Ovary (tissue), 7 donors: ENCODE measurements at regions not wholly inside any gene's neighbourhood (a gene's known extent, or its start where the extent isn't known, plus 50 kb on each side); places are given as distances from the start of the nearest gene placed in this dataset.

Experiments used
- DNase-seq, 5 donors: peaks; one replicate each; pipeline ENCODE4 v3.0.0-alpha.2; 2019 to 2020
- H3K27ac ChIP-seq, 2 donors: fragments of 200-600 bp; one replicate each; pipeline versions ENCODE4 v1.5.1 to v1.8.0; 2019 to 2022
- H3K27me3 ChIP-seq: fragments of 200-600 bp; one replicate; pipeline ENCODE4 v1.8.0; 2022
- H3K36me3 ChIP-seq: fragments of 200-600 bp; sonication (generic); one replicate; pipeline ENCODE4 v1.5.1; 2019
- H3K4me1 ChIP-seq: one replicate; pipeline ENCODE4 v1.8.1; 2013; ENCODE audit warnings: mild to moderate bottlenecking, moderate library complexity; ENCODE audit not compliant: insufficient read depth
- H3K4me3 ChIP-seq: fragments of 200-600 bp; sonication (generic); one replicate; pipeline ENCODE4 v1.5.1; 2017
- H3K9me3 ChIP-seq, 2 donors: fragments of 200-600 bp in 1 of 2; sonication (generic) in 1 of 2; one replicate each; pipeline versions ENCODE4 v1.5.1 to v1.8.1; 2013 to 2019; ENCODE audit warnings: mild to moderate bottlenecking in 1 of 2, moderate library complexity in 1 of 2
- EP300 ChIP-seq: sonication (generic); formaldehyde crosslinking; IDR thresholded peaks from one replicate; pipeline ENCODE4 v1.6.1; 2017; ENCODE audit warnings: antibody characterized with exemption
- POLR2A ChIP-seq: fragments of 450-650 bp; IDR thresholded peaks from one replicate; pipeline ENCODE4 v1.6.1; 2017; ENCODE audit warnings: antibody characterized with exemption, mild to moderate bottlenecking, moderate library complexity
- WGBS, 3 donors: extraction: QIAGEN DNeasy Blood & Tissue Kit in 1 of 3; methylation state at CpG; one replicate each; pipeline versions ENCODE4 v1.1.5 to v1.1.7; 2013 to 2017; 5-methylcytosine and 5-hydroxymethylcytosine counted together
- intact Hi-C, 4 donors: fragments of 100-400 bp; cut with DNase I; formaldehyde crosslinking; loops; one replicate each; pipeline versions ENCODE4 v1.11.0 to v1.15.1; 2022 to 2023
- TF ChIP-seq, protein P1 (sequence below), 3 donors: fragments of 450-650 bp in 2 of 3; fragments of 200-600 bp in 1 of 3; IDR thresholded peaks; one replicate each; pipeline versions ENCODE4 v1.5.1 to v1.8.0; 2016 to 2022; ENCODE audit warnings: antibody characterized with exemption in 3 of 3, mild to moderate bottlenecking in 1 of 3
- donor health status: DM: no; HTN: no; CAD: no; lungs with moderate emphysema.
- donor health status: DM: no; HTN: no; CAD: no.
- donor health status: Bipolar disorder and iron deficiency.
- donor health status: DM: no; HTN: no; CAD: no.
- donor health status: DM: yes; HTN: yes; CAD: no.

- no peak overlapping the region for H3K27ac ChIP-seq
- TF ChIP-seq, protein P1, sequence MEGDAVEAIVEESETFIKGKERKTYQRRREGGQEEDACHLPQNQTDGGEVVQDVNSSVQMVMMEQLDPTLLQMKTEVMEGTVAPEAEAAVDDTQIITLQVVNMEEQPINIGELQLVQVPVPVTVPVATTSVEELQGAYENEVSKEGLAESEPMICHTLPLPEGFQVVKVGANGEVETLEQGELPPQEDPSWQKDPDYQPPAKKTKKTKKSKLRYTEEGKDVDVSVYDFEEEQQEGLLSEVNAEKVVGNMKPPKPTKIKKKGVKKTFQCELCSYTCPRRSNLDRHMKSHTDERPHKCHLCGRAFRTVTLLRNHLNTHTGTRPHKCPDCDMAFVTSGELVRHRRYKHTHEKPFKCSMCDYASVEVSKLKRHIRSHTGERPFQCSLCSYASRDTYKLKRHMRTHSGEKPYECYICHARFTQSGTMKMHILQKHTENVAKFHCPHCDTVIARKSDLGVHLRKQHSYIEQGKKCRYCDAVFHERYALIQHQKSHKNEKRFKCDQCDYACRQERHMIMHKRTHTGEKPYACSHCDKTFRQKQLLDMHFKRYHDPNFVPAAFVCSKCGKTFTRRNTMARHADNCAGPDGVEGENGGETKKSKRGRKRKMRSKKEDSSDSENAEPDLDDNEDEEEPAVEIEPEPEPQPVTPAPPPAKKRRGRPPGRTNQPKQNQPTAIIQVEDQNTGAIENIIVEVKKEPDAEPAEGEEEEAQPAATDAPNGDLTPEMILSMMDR (IDR thresholded peaks at IDR 0.05), result no peak
- TF ChIP-seq EP300 (no peak), POLR2A (no peak)
- no peak for DNase-seq
- H3K4me1 ChIP-seq, result no peaks in the 10 kb centered on the region
- WGBS, 3 donors, result 68 to 76% (median 76%) methylated on average over 6 of the region's 6 CpGs
- H3K27me3 ChIP-seq, result no peaks in the 10 kb centered on the region
- H3K36me3 ChIP-seq, result no peaks in the 10 kb centered on the region
- no peak overlapping the region for H3K4me3 ChIP-seq
- intact Hi-C loops, result no loop called here
- H3K9me3 ChIP-seq, result no peaks in the 10 kb centered on the region
Measured at GRCh38 chr1:88118176-88118845, 565.8 kb upstream of the PKN2 start.

DNA sequence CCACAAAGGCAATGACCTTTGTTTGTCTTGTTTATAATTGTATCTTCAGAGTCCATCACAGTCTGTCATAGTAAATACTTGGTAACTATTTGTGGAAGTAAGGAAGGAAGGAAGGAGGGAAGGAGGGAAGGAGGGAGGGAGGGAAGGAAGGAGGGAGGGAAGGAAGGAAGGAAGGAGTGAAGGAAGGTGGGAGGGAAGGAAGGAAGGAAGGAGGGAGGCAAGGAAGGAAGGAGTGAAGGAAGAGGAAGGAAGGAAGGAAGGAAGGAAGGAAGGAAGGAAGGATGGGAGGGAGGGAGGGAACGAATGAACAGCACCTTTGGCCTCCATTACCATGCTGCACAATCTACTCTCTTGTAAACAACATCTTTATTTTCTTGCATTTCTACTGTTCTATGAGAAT, 559.5 kb upstream of the PKN2 start:
- H3K9me3 ChIP-seq, result no peaks in the 10 kb centered on the region
- TF ChIP-seq EP300 (no peak), POLR2A (no peak)
- TF ChIP-seq, protein P1 (IDR thresholded peaks at IDR 0.05), result no peak
- 58 to 75% (median 69%) methylated on average over 1 of the region's 1 CpG for WGBS, 3 donors
- intact Hi-C loops, result no loop called here
- H3K4me3 ChIP-seq, result no peak overlapping the region
- H3K36me3 ChIP-seq, result no peaks in the 10 kb centered on the region
- H3K27me3 ChIP-seq, result no peaks in the 10 kb centered on the region
- H3K4me1 ChIP-seq, result no peaks in the 10 kb centered on the region
- no peak for DNase-seq
- no peak overlapping the region for H3K27ac ChIP-seq

- Histone ChIP-seq H3K27ac (no peak overlapping the region), H3K36me3 (no peaks in the 10 kb centered on the region), H3K9me3 (no peaks in the 10 kb centered on the region), H3K4me1 (no peaks in the 10 kb centered on the region), H3K4me3 (no peak overlapping the region), H3K27me3 (no peaks in the 10 kb centered on the region)
- TF ChIP-seq, protein P1 (IDR thresholded peaks at IDR 0.05), result no peak
- TF ChIP-seq POLR2A, result no peak
- no peak for TF ChIP-seq EP300
- intact Hi-C loops, result no loop called here
- DNase-seq, result no peak
- WGBS, 3 donors, result 88 to 93% (median 90%) methylated on average over 2 of the region's 2 CpGs
Measured at GRCh38 chr1:88126467-88126866, 557.6 kb upstream of the PKN2 start.

- no peak overlapping the region for H3K27ac ChIP-seq
- WGBS, 3 donors, result 88 to 93% (median 91%) methylated on average over 1 of the region's 1 CpG
- intact Hi-C loops, result no loop called here
- no peak overlapping the region for H3K4me3 ChIP-seq
- no peak for TF ChIP-seq EP300
- no peak for TF ChIP-seq POLR2A
- TF ChIP-seq, protein P1 (IDR thresholded peaks at IDR 0.05), result no peak
- H3K36me3 ChIP-seq, result no peaks in the 10 kb centered on the region
- H3K9me3 ChIP-seq, result no peaks in the 10 kb centered on the region
- H3K27me3 ChIP-seq, result no peaks in the 10 kb centered on the region
- no peaks in the 10 kb centered on the region for H3K4me1 ChIP-seq
- DNase-seq, result no peak
Measured at GRCh38 chr1:88133991-88134390, 550.1 kb upstream of the PKN2 start.
